ENCODE measurements at regions not wholly inside any gene's neighbourhood (a gene's known extent, or its start where the extent isn't known, plus 50 kb on each side); places are given as distances from the start of the nearest gene placed in this dataset.

GRCh38 chr7:120170834-120171233 lies 102.1 kb upstream of the KCND2 start:
- Histone ChIP-seq H3K4me3 (replicated peaks; ENCODE audit: insufficient read depth, low read length) (no peak overlapping the region), H3K27ac (replicated peaks) (no peak overlapping the region), H3K27me3 (ENCODE audit: insufficient read depth, poor library complexity, severe bottlenecking) (no peaks in the 10 kb centered on the region)
- DNase-seq (ENCODE audit: low read depth in 1 of 2, low spot score in 1 of 2): no peak
- TF ChIP-seq GABPA (IDR thresholded peaks at IDR 0.05; ENCODE audit: low read depth) (no peak), CTCF (IDR thresholded peaks at IDR 0.05; ENCODE audit: insufficient read depth, low read length) (no peak), REST (IDR thresholded peaks at IDR 0.05; ENCODE audit: insufficient replicate concordance, low read depth) (no peak), POLR2AphosphoS5 (IDR thresholded peaks at IDR 0.05; ENCODE audit: low read depth) (no peak), SPI1 (IDR thresholded peaks at IDR 0.05; ENCODE audit: borderline replicate concordance, low read depth) (no peak)

GRCh38 chr7:120171406-120171805 lies 101.6 kb upstream of the KCND2 start:
- Histone ChIP-seq H3K4me3 (replicated peaks; ENCODE audit: insufficient read depth, low read length) (no peak overlapping the region), H3K27ac (replicated peaks) (no peak overlapping the region), H3K27me3 (ENCODE audit: insufficient read depth, poor library complexity, severe bottlenecking) (no peaks in the 10 kb centered on the region)
- DNase-seq (ENCODE audit: low read depth in 1 of 2, low spot score in 1 of 2): no peak
- TF ChIP-seq SPI1 (IDR thresholded peaks at IDR 0.05; ENCODE audit: borderline replicate concordance, low read depth): no peak
- TF ChIP-seq CTCF (IDR thresholded peaks at IDR 0.05; ENCODE audit: insufficient read depth, low read length): no peak
- no peak for TF ChIP-seq REST (IDR thresholded peaks at IDR 0.05; ENCODE audit: insufficient replicate concordance, low read depth)
- no peak for TF ChIP-seq POLR2AphosphoS5 (IDR thresholded peaks at IDR 0.05; ENCODE audit: low read depth)
- TF ChIP-seq GABPA (IDR thresholded peaks at IDR 0.05; ENCODE audit: low read depth): no peak

- TF ChIP-seq CTCF (IDR thresholded peaks at IDR 0.05; ENCODE audit: insufficient read depth, low read length) (no peak), POLR2AphosphoS5 (IDR thresholded peaks at IDR 0.05; ENCODE audit: low read depth) (no peak), GABPA (IDR thresholded peaks at IDR 0.05; ENCODE audit: low read depth) (no peak), SPI1 (IDR thresholded peaks at IDR 0.05; ENCODE audit: borderline replicate concordance, low read depth) (no peak), REST (IDR thresholded peaks at IDR 0.05; ENCODE audit: insufficient replicate concordance, low read depth) (no peak)
- no peak for DNase-seq (ENCODE audit: low read depth in 1 of 2, low spot score in 1 of 2)
- Histone ChIP-seq H3K4me3 (replicated peaks; ENCODE audit: insufficient read depth, low read length) (no peak overlapping the region), H3K27ac (replicated peaks) (no peak overlapping the region), H3K27me3 (ENCODE audit: insufficient read depth, poor library complexity, severe bottlenecking) (no peaks in the 10 kb centered on the region)
Observed at GRCh38 chr7:120180221-120180620, 92.8 kb upstream of the KCND2 start.
